WI38 (cell line): ENCODE measurements at regions not wholly inside any gene's neighbourhood (a gene's known extent, or its start where the extent isn't known, plus 50 kb on each side); places are given as distances from the start of the nearest gene placed in this dataset.
"Not testable (repeated sequence)": the region's sequence is repeated elsewhere in the genome, so short reads cannot be mapped to it uniquely, and the experiment has no call there.

ENCODE experiments used
- H3K4me3 ChIP-seq: 2 replicates; pipeline ENCODE4 v1.5.1; 2011; ENCODE audit warnings: low read depth, mild to moderate bottlenecking, control low read depth, low read length
- CTCF ChIP-seq: IDR thresholded peaks from 2 replicates; pipeline ENCODE4 v1.5.1; 2012; ENCODE audit warnings: low read depth, mild to moderate bottlenecking, control low read depth, low read length

GRCh38 chr7:106501605-106502580 is 159.1 kb downstream of the CCDC71L start:
- no peak overlapping the region for H3K4me3 ChIP-seq
- TF ChIP-seq CTCF: no peak

GRCh38 chr7:106499897-106500296 is 161.1 kb downstream of the CCDC71L start:
- no peak for TF ChIP-seq CTCF
- H3K4me3 ChIP-seq: no peak overlapping the region

- H3K4me3 ChIP-seq: not testable (repeated sequence)
These were observed 163.0 kb downstream of the CCDC71L start for GRCh38 chr7:106498005-106498404.

- no peak overlapping the region for H3K4me3 ChIP-seq
- no peak for TF ChIP-seq CTCF
These were observed 167.8 kb downstream of the CCDC71L start for GRCh38 chr7:106493041-106493731.

GRCh38 chr7:106488465-106488864 is 172.5 kb downstream of the CCDC71L start:
- no peak for TF ChIP-seq CTCF
- no peak overlapping the region for H3K4me3 ChIP-seq

GRCh38 chr7:106487892-106488291 is 173.1 kb downstream of the CCDC71L start:
- H3K4me3 ChIP-seq: no peak overlapping the region
- TF ChIP-seq CTCF: no peak

GRCh38 chr7:106486331-106486730 is 174.6 kb downstream of the CCDC71L start:
- no peak overlapping the region for H3K4me3 ChIP-seq
- no peak for TF ChIP-seq CTCF
